ENCODE measurements at regions not wholly inside any gene's neighbourhood (a gene's known extent, or its start where the extent isn't known, plus 50 kb on each side); places are given as distances from the start of the nearest gene placed in this dataset.

- Histone ChIP-seq H3K36me3 (no peaks in the 10 kb centered on the region), H3K4me1 (no peaks in the 10 kb centered on the region), H3K4me3 (no peak overlapping the region), H3K27me3 (no peaks in the 10 kb centered on the region), H3K27ac (no peak overlapping the region), H3K9me3 (no peaks in the 10 kb centered on the region)
- ATAC-seq (no peak), DNase-seq (peak in 1 of 4 donors; percentile 45)
- no peak for TF ChIP-seq CTCF (IDR thresholded peaks at IDR 0.05)
- intact Hi-C loops (cut with DNase I), result no loop called here
These were observed 283.9 kb upstream of the ADAMTSL1 start for GRCh38 chr9:18189871-18190670.

- intact Hi-C loops (cut with DNase I), result no loop called here
These were observed 283.1 kb upstream of the ADAMTSL1 start for GRCh38 chr9:18190671-18191374.

GRCh38 chr9:18194316-18194715 lies 279.6 kb upstream of the ADAMTSL1 start:
- DNase-seq (no peak), ATAC-seq (no peak)
- Histone ChIP-seq H3K27me3 (no peaks in the 10 kb centered on the region), H3K27ac (no peak overlapping the region), H3K9me3 (peaks cover 0 to 1% of the 10 kb centered on the region in 2 donors), H3K36me3 (no peaks in the 10 kb centered on the region), H3K4me3 (no peak overlapping the region), H3K4me1 (no peaks in the 10 kb centered on the region)
- no peak for TF ChIP-seq CTCF (IDR thresholded peaks at IDR 0.05)
- intact Hi-C loops (cut with DNase I), result no loop called here

More at GRCh38 chr9:18190671-18191374, 283.1 kb upstream of the ADAMTSL1 start:
- Histone ChIP-seq H3K27me3 (no peaks in the 10 kb centered on the region), H3K27ac (no peak overlapping the region), H3K4me1 (no peaks in the 10 kb centered on the region), H3K36me3 (no peaks in the 10 kb centered on the region), H3K4me3 (no peak overlapping the region), H3K9me3 (no peaks in the 10 kb centered on the region)
- DNase-seq (no peak), ATAC-seq (no peak)
- TF ChIP-seq CTCF (IDR thresholded peaks at IDR 0.05), result no peak

GRCh38 chr9:18195223-18195622 lies 278.7 kb upstream of the ADAMTSL1 start:
- no peak overlapping the region for H3K27ac ChIP-seq
- no peaks in the 10 kb centered on the region for H3K27me3 ChIP-seq
- no peaks in the 10 kb centered on the region for H3K4me1 ChIP-seq
- H3K36me3 ChIP-seq, result no peaks in the 10 kb centered on the region
- ATAC-seq (no peak), DNase-seq (no peak)
- no peak for TF ChIP-seq CTCF (IDR thresholded peaks at IDR 0.05)
- peaks cover 0 to 1% of the 10 kb centered on the region in 2 donors for H3K9me3 ChIP-seq
- no peak overlapping the region for H3K4me3 ChIP-seq
- intact Hi-C loops (cut with DNase I), result no loop called here

GRCh38 chr9:18202924-18203323 lies 271.0 kb upstream of the ADAMTSL1 start:
- Histone ChIP-seq H3K27me3 (no peaks in the 10 kb centered on the region), H3K4me3 (no peak overlapping the region), H3K9me3 (no peaks in the 10 kb centered on the region), H3K36me3 (no peaks in the 10 kb centered on the region), H3K27ac (no peak overlapping the region), H3K4me1 (no peaks in the 10 kb centered on the region)
- ATAC-seq (no peak), DNase-seq (no peak)
- no peak for TF ChIP-seq CTCF (IDR thresholded peaks at IDR 0.05)
- intact Hi-C loops (cut with DNase I), result no loop called here

All from left lung (tissue), 4 donors.